GM12872 (cell line): ENCODE measurements at regions not wholly inside any gene's neighbourhood (a gene's known extent, or its start where the extent isn't known, plus 50 kb on each side); places are given as distances from the start of the nearest gene placed in this dataset.

Experiments used
- TF ChIP-seq, protein P1 (sequence below): IDR thresholded peaks from 3 replicates; pipeline ENCODE4 v1.5.1; 2011; ENCODE audit warnings: low read depth, mild to moderate bottlenecking, low read length, moderate library complexity; ENCODE audit not compliant: insufficient read depth

DNA sequence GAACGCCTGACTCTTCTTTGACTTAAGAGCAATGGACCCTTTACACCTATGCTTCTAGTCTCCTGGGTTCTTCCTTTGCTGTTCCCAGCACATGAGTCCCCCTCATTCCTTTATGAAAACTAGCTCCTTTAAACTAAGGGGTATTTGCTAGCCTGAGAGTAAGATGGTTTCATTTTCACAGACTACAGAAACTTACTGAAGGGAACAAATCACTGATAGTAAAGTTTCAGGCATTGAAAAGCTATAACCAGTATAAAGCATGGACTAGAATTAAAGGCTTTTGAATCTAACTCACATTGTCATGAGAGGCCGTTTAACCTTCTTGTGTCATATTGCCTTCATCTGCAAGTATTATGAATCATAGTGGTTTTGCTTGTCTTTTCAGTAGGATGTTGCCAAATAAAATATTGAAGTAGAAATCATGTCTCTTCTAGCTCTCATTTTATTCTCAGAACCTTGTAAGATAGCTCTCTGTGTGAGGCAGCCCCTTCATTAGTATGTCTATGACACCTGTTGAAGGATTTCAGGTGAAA, 765.9 kb downstream of the NR2F2 start:
- TF ChIP-seq, protein P1, sequence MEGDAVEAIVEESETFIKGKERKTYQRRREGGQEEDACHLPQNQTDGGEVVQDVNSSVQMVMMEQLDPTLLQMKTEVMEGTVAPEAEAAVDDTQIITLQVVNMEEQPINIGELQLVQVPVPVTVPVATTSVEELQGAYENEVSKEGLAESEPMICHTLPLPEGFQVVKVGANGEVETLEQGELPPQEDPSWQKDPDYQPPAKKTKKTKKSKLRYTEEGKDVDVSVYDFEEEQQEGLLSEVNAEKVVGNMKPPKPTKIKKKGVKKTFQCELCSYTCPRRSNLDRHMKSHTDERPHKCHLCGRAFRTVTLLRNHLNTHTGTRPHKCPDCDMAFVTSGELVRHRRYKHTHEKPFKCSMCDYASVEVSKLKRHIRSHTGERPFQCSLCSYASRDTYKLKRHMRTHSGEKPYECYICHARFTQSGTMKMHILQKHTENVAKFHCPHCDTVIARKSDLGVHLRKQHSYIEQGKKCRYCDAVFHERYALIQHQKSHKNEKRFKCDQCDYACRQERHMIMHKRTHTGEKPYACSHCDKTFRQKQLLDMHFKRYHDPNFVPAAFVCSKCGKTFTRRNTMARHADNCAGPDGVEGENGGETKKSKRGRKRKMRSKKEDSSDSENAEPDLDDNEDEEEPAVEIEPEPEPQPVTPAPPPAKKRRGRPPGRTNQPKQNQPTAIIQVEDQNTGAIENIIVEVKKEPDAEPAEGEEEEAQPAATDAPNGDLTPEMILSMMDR = no peak

DNA sequence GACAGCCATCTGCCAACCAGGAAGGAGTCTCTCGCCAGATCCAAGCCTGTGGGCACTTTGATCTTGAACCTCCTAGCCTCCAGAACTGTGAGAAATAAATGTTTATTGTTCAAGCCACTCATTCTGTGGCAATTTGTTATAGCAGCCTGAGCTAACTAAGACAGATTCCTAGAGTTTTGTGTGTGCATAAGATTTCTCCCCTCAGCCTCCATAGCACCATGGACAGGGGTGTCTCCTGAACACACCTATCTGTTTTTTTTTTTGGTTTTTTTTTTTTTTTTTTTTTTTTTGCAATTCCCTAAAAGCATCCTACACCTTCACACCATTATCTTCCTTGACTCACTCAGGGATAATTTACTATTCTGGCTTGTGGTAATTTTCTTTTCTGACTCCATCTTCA, 768.5 kb downstream of the NR2F2 start:
- TF ChIP-seq, protein P1 = no peak

DNA sequence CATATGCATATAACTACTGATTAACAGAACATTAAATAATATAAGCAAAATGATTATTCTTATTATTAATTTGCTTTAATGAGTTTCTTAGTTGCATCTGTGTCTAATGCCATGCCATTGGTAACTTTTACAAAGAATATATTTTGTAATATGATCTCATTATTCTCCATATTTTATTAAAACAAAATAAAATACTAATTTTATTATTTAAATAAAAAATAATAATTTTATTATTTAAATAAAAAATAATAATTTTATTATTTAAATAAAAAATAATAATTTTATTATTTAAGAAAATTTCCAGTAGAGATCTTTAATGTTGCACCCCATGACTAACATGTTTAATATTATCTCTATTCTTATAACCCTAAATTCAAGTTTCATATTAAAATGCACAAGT, 771.1 kb downstream of the NR2F2 start:
- TF ChIP-seq, protein P1 = no peak

DNA sequence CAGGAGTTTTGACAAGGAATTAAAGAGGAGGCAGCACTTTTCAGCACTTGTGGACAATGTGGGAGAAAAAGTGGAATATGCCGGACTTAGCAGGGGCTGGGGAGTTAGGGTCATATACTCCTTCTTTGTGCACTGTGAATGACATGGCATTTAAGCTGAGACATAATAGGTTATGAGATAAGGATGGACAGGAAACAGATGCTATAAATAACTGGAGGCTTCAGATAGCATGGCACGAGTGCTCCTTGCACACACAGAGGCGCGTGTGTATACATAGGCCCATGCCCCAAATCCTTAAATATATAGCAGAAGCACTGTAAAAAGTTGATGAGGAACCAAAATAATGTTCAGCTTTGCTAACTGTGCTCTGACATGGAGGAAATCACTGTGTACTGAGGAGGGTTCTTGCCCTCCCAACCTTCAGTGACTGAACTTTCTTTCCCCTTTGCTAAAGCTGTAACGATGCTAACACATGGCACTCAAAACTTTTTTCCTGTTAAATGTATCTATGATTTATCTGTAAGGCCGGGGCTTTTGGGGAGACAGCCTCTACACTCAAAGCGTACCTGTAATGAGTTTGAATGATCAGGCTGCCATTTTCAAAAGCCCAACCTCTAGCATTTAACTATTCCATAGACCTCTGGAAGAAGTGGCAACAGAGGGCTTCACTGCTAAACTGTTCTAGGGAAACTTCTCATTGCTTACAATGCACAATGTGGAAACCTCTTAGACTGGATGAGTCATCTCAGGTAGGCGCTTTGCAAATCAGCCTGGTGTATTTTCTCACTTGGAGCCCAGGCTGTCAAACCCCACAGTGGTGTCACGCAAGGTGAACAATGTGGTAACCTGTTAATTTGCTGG, 784.6 kb downstream of the NR2F2 start:
- TF ChIP-seq, protein P1 = no peak

DNA sequence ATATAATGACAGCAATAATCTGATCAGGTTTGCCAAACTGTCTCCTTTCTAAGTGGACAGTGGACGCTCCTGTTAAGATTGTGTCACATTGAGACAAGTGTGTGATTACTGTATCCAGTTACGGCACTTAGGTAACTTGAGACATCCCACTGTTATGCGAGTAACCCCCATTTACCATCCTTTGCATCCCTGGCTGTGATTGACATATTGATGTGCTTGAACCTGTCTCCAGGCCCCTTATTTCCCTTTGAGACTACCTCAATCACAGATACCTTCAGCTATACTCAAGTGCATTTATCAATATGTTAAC, 785.2 kb downstream of the NR2F2 start:
- TF ChIP-seq, protein P1 = no peak

DNA sequence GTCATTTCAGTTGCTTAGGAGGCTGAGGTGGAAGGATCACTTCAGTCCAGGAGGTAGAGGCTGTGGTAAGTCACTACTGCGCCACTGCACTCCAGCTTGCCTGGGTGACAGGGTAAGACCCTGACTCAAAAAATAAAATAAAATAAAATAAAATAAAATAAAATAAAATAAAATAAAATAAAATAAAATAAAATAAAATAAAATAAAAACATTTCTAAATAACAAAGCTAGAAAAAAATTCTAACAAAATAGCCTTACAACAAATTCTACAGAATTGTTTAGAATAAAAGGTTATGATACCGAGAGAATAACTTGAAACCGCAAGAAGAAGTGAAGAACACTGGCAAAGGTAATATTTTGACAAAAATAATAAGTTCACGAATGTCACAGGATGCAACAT, 794.3 kb downstream of the NR2F2 start:
- TF ChIP-seq, protein P1 = no peak

DNA sequence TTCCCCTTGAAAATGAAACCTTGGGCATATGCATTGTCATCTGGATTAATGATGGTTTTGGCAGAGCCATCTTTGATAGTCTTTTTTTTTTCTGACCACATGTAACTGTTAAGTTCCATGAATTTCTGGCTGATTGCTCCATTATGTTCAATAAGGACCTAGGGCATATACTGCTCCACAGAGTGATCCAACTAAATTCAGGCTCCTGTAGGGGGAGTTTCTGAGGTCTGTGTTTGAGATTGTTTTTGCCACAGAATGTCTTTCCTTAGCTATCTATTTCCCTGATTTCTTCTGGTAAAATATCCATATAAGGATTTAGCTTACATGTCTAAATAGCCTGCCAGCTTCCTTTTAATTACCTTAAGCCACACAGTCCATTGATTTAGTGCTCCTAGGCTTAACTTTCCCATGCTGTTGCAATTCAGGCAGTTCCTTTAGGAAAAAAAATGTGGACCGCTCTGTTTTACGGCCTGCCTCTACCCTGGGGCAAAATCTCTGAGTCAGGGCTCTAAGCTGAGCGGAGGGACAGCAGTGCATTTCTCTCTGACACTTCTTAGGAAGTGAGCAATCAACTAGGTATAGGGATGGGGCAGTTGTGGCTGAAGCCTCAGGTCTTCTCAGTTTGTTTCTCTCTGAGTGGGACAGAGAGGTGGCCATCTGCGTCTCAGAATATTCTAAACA, 796.2 kb downstream of the NR2F2 start:
- TF ChIP-seq, protein P1 = no peak
